ENCODE measurements at regions not wholly inside any gene's neighbourhood (a gene's known extent, or its start where the extent isn't known, plus 50 kb on each side); places are given as distances from the start of the nearest gene placed in this dataset.
"Not testable (repeated sequence)": the region's sequence is repeated elsewhere in the genome, so short reads cannot be mapped to it uniquely, and the experiment has no call there.

GRCh38 chr4:87918314-87919058 is 57.0 kb upstream of the SPP1 start:
- H3K4me2 ChIP-seq, result no peak overlapping the region
- H3K9me2 ChIP-seq (replicated peaks; ENCODE audit: insufficient read depth), result no peaks in the 10 kb centered on the region
- DNase-seq (ENCODE audit: low spot score), result no peak
- H3K4me1 ChIP-seq (ENCODE audit: insufficient read depth), result no peaks in the 10 kb centered on the region
- no peak overlapping the region for H3K27ac ChIP-seq
- no peaks in the 10 kb centered on the region for H3K9me3 ChIP-seq (ENCODE audit: low read depth)
- H2AFZ ChIP-seq, result no peak overlapping the region
- WGBS (ENCODE audit: low lambda C conversion rate, missing lambda C conversion rate), result 85% methylated on average over 2 of the region's 4 CpGs
- H3K27me3 ChIP-seq, result peaks cover 14% of the 10 kb centered on the region
- no peaks in the 10 kb centered on the region for H3K36me3 ChIP-seq (replicated peaks; ENCODE audit: insufficient read depth, low read depth)
- no peak for TF ChIP-seq EZH2 (IDR thresholded peaks at IDR 0.05; ENCODE audit: borderline replicate concordance)
- TF ChIP-seq EZH2phosphoT487 (IDR thresholded peaks at IDR 0.05; ENCODE audit: low read depth, severe bottlenecking, unreplicated experiment), result no peak
- no peak for TF ChIP-seq CTCF (IDR thresholded peaks at IDR 0.05; ENCODE audit: poor library complexity)
- no peak overlapping the region for H3K4me3 ChIP-seq
- H3K79me2 ChIP-seq, result no peaks in the 10 kb centered on the region
- no peaks in the 10 kb centered on the region for H4K20me1 ChIP-seq (ENCODE audit: insufficient read depth, poor library complexity, severe bottlenecking)

GRCh38 chr4:87919304-87919703 is 56.2 kb upstream of the SPP1 start:
- not testable (repeated sequence) for H3K4me1 ChIP-seq (ENCODE audit: insufficient read depth); H3K4me3 ChIP-seq; DNase-seq (ENCODE audit: low spot score); H4K20me1 ChIP-seq (ENCODE audit: insufficient read depth, poor library complexity, severe bottlenecking); H3K79me2 ChIP-seq; H3K27ac ChIP-seq; H2AFZ ChIP-seq; H3K9me2 ChIP-seq (replicated peaks; ENCODE audit: insufficient read depth); H3K9me3 ChIP-seq (ENCODE audit: low read depth); H3K36me3 ChIP-seq (replicated peaks; ENCODE audit: insufficient read depth, low read depth); H3K4me2 ChIP-seq
- 50% methylated on average over 1 of the region's 1 CpG for WGBS (ENCODE audit: low lambda C conversion rate, missing lambda C conversion rate)
- H3K27me3 ChIP-seq, result peaks cover 14% of the 10 kb centered on the region

GRCh38 chr4:87919941-87920340 is 55.6 kb upstream of the SPP1 start:
- Histone ChIP-seq H3K9me3 (ENCODE audit: low read depth) (no peaks in the 10 kb centered on the region), H3K36me3 (replicated peaks; ENCODE audit: insufficient read depth, low read depth) (no peaks in the 10 kb centered on the region), H3K27ac (no peak overlapping the region), H3K4me3 (no peak overlapping the region), H3K79me2 (no peaks in the 10 kb centered on the region), H3K4me1 (ENCODE audit: insufficient read depth) (no peaks in the 10 kb centered on the region), H3K9me2 (replicated peaks; ENCODE audit: insufficient read depth) (no peaks in the 10 kb centered on the region), H4K20me1 (ENCODE audit: insufficient read depth, poor library complexity, severe bottlenecking) (no peaks in the 10 kb centered on the region), H3K27me3 (peaks cover 14% of the 10 kb centered on the region), H3K4me2 (no peak overlapping the region), H2AFZ (no peak overlapping the region)
- no peak for TF ChIP-seq EZH2phosphoT487 (IDR thresholded peaks at IDR 0.05; ENCODE audit: low read depth, severe bottlenecking, unreplicated experiment)
- 88% methylated on average over 2 of the region's 2 CpGs for WGBS (ENCODE audit: low lambda C conversion rate, missing lambda C conversion rate)
- DNase-seq (ENCODE audit: low spot score), result no peak

GRCh38 chr4:87920478-87920877 is 55.0 kb upstream of the SPP1 start:
- H3K27ac ChIP-seq, result no peak overlapping the region
- TF ChIP-seq EZH2 (IDR thresholded peaks at IDR 0.05; ENCODE audit: borderline replicate concordance), result no peak
- no peak for TF ChIP-seq CTCF (IDR thresholded peaks at IDR 0.05; ENCODE audit: poor library complexity)
- TF ChIP-seq EZH2phosphoT487 (IDR thresholded peaks at IDR 0.05; ENCODE audit: low read depth, severe bottlenecking, unreplicated experiment), result no peak
- H4K20me1 ChIP-seq (ENCODE audit: insufficient read depth, poor library complexity, severe bottlenecking), result no peaks in the 10 kb centered on the region
- 81% methylated on average over 2 of the region's 2 CpGs for WGBS (ENCODE audit: low lambda C conversion rate, missing lambda C conversion rate)
- peaks cover 14% of the 10 kb centered on the region for H3K27me3 ChIP-seq
- no peaks in the 10 kb centered on the region for H3K9me2 ChIP-seq (replicated peaks; ENCODE audit: insufficient read depth)
- H3K4me2 ChIP-seq, result no peak overlapping the region
- DNase-seq (ENCODE audit: low spot score), result no peak
- no peaks in the 10 kb centered on the region for H3K9me3 ChIP-seq (ENCODE audit: low read depth)
- no peaks in the 10 kb centered on the region for H3K36me3 ChIP-seq (replicated peaks; ENCODE audit: insufficient read depth, low read depth)
- no peak overlapping the region for H2AFZ ChIP-seq
- H3K79me2 ChIP-seq, result no peaks in the 10 kb centered on the region
- no peak overlapping the region for H3K4me3 ChIP-seq
- no peaks in the 10 kb centered on the region for H3K4me1 ChIP-seq (ENCODE audit: insufficient read depth)

GRCh38 chr4:87921626-87922479 is 53.7 kb upstream of the SPP1 start:
- not testable (repeated sequence) for H3K9me2 ChIP-seq (replicated peaks; ENCODE audit: insufficient read depth); H3K9me3 ChIP-seq (ENCODE audit: low read depth); H3K36me3 ChIP-seq (replicated peaks; ENCODE audit: insufficient read depth, low read depth); H4K20me1 ChIP-seq (ENCODE audit: insufficient read depth, poor library complexity, severe bottlenecking); H2AFZ ChIP-seq; H3K27ac ChIP-seq; H3K79me2 ChIP-seq; H3K4me3 ChIP-seq; H3K4me1 ChIP-seq (ENCODE audit: insufficient read depth); DNase-seq (ENCODE audit: low spot score)
- Histone ChIP-seq H3K4me2 (peak overlapping the region; percentile 54), H3K27me3 (peaks cover 14% of the 10 kb centered on the region)
- WGBS (ENCODE audit: low lambda C conversion rate, missing lambda C conversion rate), result 40% methylated on average over 16 of the region's 16 CpGs

- not testable (repeated sequence) for H3K27ac ChIP-seq; H3K9me2 ChIP-seq (replicated peaks; ENCODE audit: insufficient read depth); H3K4me3 ChIP-seq; H2AFZ ChIP-seq; H3K79me2 ChIP-seq; DNase-seq (ENCODE audit: low spot score); H3K4me1 ChIP-seq (ENCODE audit: insufficient read depth); H4K20me1 ChIP-seq (ENCODE audit: insufficient read depth, poor library complexity, severe bottlenecking); H3K36me3 ChIP-seq (replicated peaks; ENCODE audit: insufficient read depth, low read depth); H3K9me3 ChIP-seq (ENCODE audit: low read depth); H3K4me2 ChIP-seq
- peaks cover 14% of the 10 kb centered on the region for H3K27me3 ChIP-seq
- 42% methylated on average over 13 of the region's 18 CpGs for WGBS (ENCODE audit: low lambda C conversion rate, missing lambda C conversion rate)
Measured at GRCh38 chr4:87924146-87924545, 51.4 kb upstream of the SPP1 start.

All from hepatocyte (in vitro differentiated cells).